ENCODE measurements at regions not wholly inside any gene's neighbourhood (a gene's known extent, or its start where the extent isn't known, plus 50 kb on each side); places are given as distances from the start of the nearest gene placed in this dataset.

- H3K27ac ChIP-seq (replicated peaks; ENCODE audit: low read length): no peak overlapping the region
These were observed 1272.6 kb downstream of the AACS start for GRCh38 chr12:126337556-126338441.

GRCh38 chr12:126342866-126343265 is 1277.6 kb downstream of the AACS start:
- Histone ChIP-seq H2BK120ac (ENCODE audit: low read depth, low read length) (no peak overlapping the region), H3K36me3 (replicated peaks in 1 of 2; ENCODE audit: control insufficient read depth in 2 of 2, insufficient read depth in 2 of 2, low read length in 2 of 2) (no peaks in the 10 kb centered on the region), H3K4me3 (ENCODE audit: low read length in 2 of 2) (no peak overlapping the region), H2BK15ac (ENCODE audit: low read length) (no peak overlapping the region), H3K79me1 (ENCODE audit: low read depth, low read length) (no peaks in the 10 kb centered on the region), H3K14ac (ENCODE audit: low read length) (no peak overlapping the region), H3K18ac (ENCODE audit: low read length) (no peak overlapping the region), H2BK12ac (ENCODE audit: low read length) (no peak overlapping the region), H3K4me2 (ENCODE audit: insufficient read depth, low read length, poor library complexity, severe bottlenecking) (no peak overlapping the region), H4K8ac (ENCODE audit: low read depth, low read length) (no peak overlapping the region), H3K27me3 (ENCODE audit: control insufficient read depth in 3 of 3, insufficient read depth in 3 of 3, low read depth in 1 of 3, low read length in 3 of 3) (no peaks in the 10 kb centered on the region), H2AK5ac (ENCODE audit: low read depth, low read length) (no peak overlapping the region), H3K4ac (ENCODE audit: low read length) (no peak overlapping the region), H3K23ac (ENCODE audit: low read depth, low read length, poor library complexity) (no peak overlapping the region), H4K91ac (ENCODE audit: low read depth, low read length, poor library complexity) (no peak overlapping the region), H3K9ac (ENCODE audit: low read depth, low read length, poor library complexity) (no peak overlapping the region), H2AFZ (ENCODE audit: low read length) (no peak overlapping the region), H3K4me1 (ENCODE audit: control insufficient read depth in 2 of 2, insufficient read depth in 1 of 2, low read depth in 1 of 2, low read length in 2 of 2) (no peaks in the 10 kb centered on the region), H3K27ac (replicated peaks; ENCODE audit: low read length) (no peak overlapping the region), H2BK5ac (ENCODE audit: low read length) (no peak overlapping the region), H3K9me3 (replicated peaks in 1 of 2; ENCODE audit: control insufficient read depth in 2 of 2, insufficient read depth in 1 of 2, low read depth in 1 of 2, low read length in 2 of 2) (no peaks in the 10 kb centered on the region)
- no CpG with 5 or more reads among the region's 1 CpG for WGBS, 2 donors (ENCODE audit: extremely low coverage in 2 of 2, insufficient read length in 2 of 2, insufficient replicate concordance in 1 of 2)
- no peak for DNase-seq (ENCODE audit: low spot score)

More at GRCh38 chr12:126337556-126338441, 1272.6 kb downstream of the AACS start:
- Histone ChIP-seq H2BK120ac (ENCODE audit: low read depth, low read length) (no peak overlapping the region), H3K14ac (ENCODE audit: low read length) (no peak overlapping the region), H2AK5ac (ENCODE audit: low read depth, low read length) (no peak overlapping the region), H3K79me1 (ENCODE audit: low read depth, low read length) (no peaks in the 10 kb centered on the region), H4K91ac (ENCODE audit: low read depth, low read length, poor library complexity) (no peak overlapping the region), H2BK5ac (ENCODE audit: low read length) (no peak overlapping the region), H3K9me3 (replicated peaks in 1 of 2; ENCODE audit: control insufficient read depth in 2 of 2, insufficient read depth in 1 of 2, low read depth in 1 of 2, low read length in 2 of 2) (peaks cover 0 to 5% of the 10 kb centered on the region in 2 donors), H2AFZ (ENCODE audit: low read length) (no peak overlapping the region), H3K23ac (ENCODE audit: low read depth, low read length, poor library complexity) (no peak overlapping the region), H3K27me3 (ENCODE audit: control insufficient read depth in 3 of 3, insufficient read depth in 3 of 3, low read depth in 1 of 3, low read length in 3 of 3) (no peaks in the 10 kb centered on the region), H3K4me3 (ENCODE audit: low read length in 2 of 2) (no peak overlapping the region), H3K9ac (ENCODE audit: low read depth, low read length, poor library complexity) (no peak overlapping the region), H4K8ac (ENCODE audit: low read depth, low read length) (no peak overlapping the region), H2BK12ac (ENCODE audit: low read length) (no peak overlapping the region), H2BK15ac (ENCODE audit: low read length) (no peak overlapping the region), H3K4me2 (ENCODE audit: insufficient read depth, low read length, poor library complexity, severe bottlenecking) (no peak overlapping the region), H3K18ac (ENCODE audit: low read length) (no peak overlapping the region), H3K4ac (ENCODE audit: low read length) (no peak overlapping the region), H3K36me3 (replicated peaks in 1 of 2; ENCODE audit: control insufficient read depth in 2 of 2, insufficient read depth in 2 of 2, low read length in 2 of 2) (no peaks in the 10 kb centered on the region), H3K4me1 (ENCODE audit: control insufficient read depth in 2 of 2, insufficient read depth in 1 of 2, low read depth in 1 of 2, low read length in 2 of 2) (no peaks in the 10 kb centered on the region)
- WGBS, 2 donors (ENCODE audit: extremely low coverage in 2 of 2, insufficient read length in 2 of 2, insufficient replicate concordance in 1 of 2): no CpG with 5 or more reads among the region's 7 CpGs
- DNase-seq (ENCODE audit: low spot score): no peak

- no peak for DNase-seq (ENCODE audit: low spot score)
- Histone ChIP-seq H3K4ac (ENCODE audit: low read length) (no peak overlapping the region), H2BK15ac (ENCODE audit: low read length) (no peak overlapping the region), H2AFZ (ENCODE audit: low read length) (no peak overlapping the region), H3K36me3 (replicated peaks in 1 of 2; ENCODE audit: control insufficient read depth in 2 of 2, insufficient read depth in 2 of 2, low read length in 2 of 2) (no peaks in the 10 kb centered on the region), H3K14ac (ENCODE audit: low read length) (no peak overlapping the region), H3K27me3 (ENCODE audit: control insufficient read depth in 3 of 3, insufficient read depth in 3 of 3, low read depth in 1 of 3, low read length in 3 of 3) (no peaks in the 10 kb centered on the region), H3K18ac (ENCODE audit: low read length) (no peak overlapping the region), H2AK5ac (ENCODE audit: low read depth, low read length) (no peak overlapping the region), H3K4me2 (ENCODE audit: insufficient read depth, low read length, poor library complexity, severe bottlenecking) (no peak overlapping the region), H2BK12ac (ENCODE audit: low read length) (no peak overlapping the region), H3K27ac (replicated peaks; ENCODE audit: low read length) (no peak overlapping the region), H4K91ac (ENCODE audit: low read depth, low read length, poor library complexity) (no peak overlapping the region), H2BK120ac (ENCODE audit: low read depth, low read length) (no peak overlapping the region), H2BK5ac (ENCODE audit: low read length) (no peak overlapping the region), H3K79me1 (ENCODE audit: low read depth, low read length) (no peaks in the 10 kb centered on the region), H3K9me3 (replicated peaks in 1 of 2; ENCODE audit: control insufficient read depth in 2 of 2, insufficient read depth in 1 of 2, low read depth in 1 of 2, low read length in 2 of 2) (no peaks in the 10 kb centered on the region), H4K8ac (ENCODE audit: low read depth, low read length) (no peak overlapping the region), H3K9ac (ENCODE audit: low read depth, low read length, poor library complexity) (no peak overlapping the region), H3K23ac (ENCODE audit: low read depth, low read length, poor library complexity) (no peak overlapping the region), H3K4me1 (ENCODE audit: control insufficient read depth in 2 of 2, insufficient read depth in 1 of 2, low read depth in 1 of 2, low read length in 2 of 2) (no peaks in the 10 kb centered on the region), H3K4me3 (ENCODE audit: low read length in 2 of 2) (no peak overlapping the region)
- WGBS, 2 donors (ENCODE audit: extremely low coverage in 2 of 2, insufficient read length in 2 of 2, insufficient replicate concordance in 1 of 2): no CpG with 5 or more reads among the region's 3 CpGs
These were observed 1278.1 kb downstream of the AACS start for GRCh38 chr12:126343321-126343720.

- no peak overlapping the region for H3K9ac ChIP-seq (ENCODE audit: low read depth, low read length, poor library complexity)
- H3K18ac ChIP-seq (ENCODE audit: low read length): no peak overlapping the region
- H3K4me2 ChIP-seq (ENCODE audit: insufficient read depth, low read length, poor library complexity, severe bottlenecking): no peak overlapping the region
- H3K9me3 ChIP-seq (replicated peaks in 1 of 2; ENCODE audit: control insufficient read depth in 2 of 2, insufficient read depth in 1 of 2, low read depth in 1 of 2, low read length in 2 of 2): no peaks in the 10 kb centered on the region
- no peak overlapping the region for H3K14ac ChIP-seq (ENCODE audit: low read length)
- H4K91ac ChIP-seq (ENCODE audit: low read depth, low read length, poor library complexity): no peak overlapping the region
- H3K4me1 ChIP-seq (ENCODE audit: control insufficient read depth in 2 of 2, insufficient read depth in 1 of 2, low read depth in 1 of 2, low read length in 2 of 2): no peaks in the 10 kb centered on the region
- H3K4ac ChIP-seq (ENCODE audit: low read length): no peak overlapping the region
- WGBS, 2 donors (ENCODE audit: extremely low coverage in 2 of 2, insufficient read length in 2 of 2, insufficient replicate concordance in 1 of 2): no CpG with 5 or more reads among the region's 3 CpGs
- no peaks in the 10 kb centered on the region for H3K27me3 ChIP-seq (ENCODE audit: control insufficient read depth in 3 of 3, insufficient read depth in 3 of 3, low read depth in 1 of 3, low read length in 3 of 3)
- H3K4me3 ChIP-seq (ENCODE audit: low read length in 2 of 2): no peak overlapping the region
- no peaks in the 10 kb centered on the region for H3K36me3 ChIP-seq (replicated peaks in 1 of 2; ENCODE audit: control insufficient read depth in 2 of 2, insufficient read depth in 2 of 2, low read length in 2 of 2)
- no peak overlapping the region for H2AFZ ChIP-seq (ENCODE audit: low read length)
- no peak overlapping the region for H2BK12ac ChIP-seq (ENCODE audit: low read length)
- DNase-seq (ENCODE audit: low spot score): no peak
- H2BK120ac ChIP-seq (ENCODE audit: low read depth, low read length): no peak overlapping the region
- no peak overlapping the region for H2BK5ac ChIP-seq (ENCODE audit: low read length)
- no peak overlapping the region for H4K8ac ChIP-seq (ENCODE audit: low read depth, low read length)
- H2BK15ac ChIP-seq (ENCODE audit: low read length): no peak overlapping the region
- no peak overlapping the region for H3K23ac ChIP-seq (ENCODE audit: low read depth, low read length, poor library complexity)
- no peak overlapping the region for H2AK5ac ChIP-seq (ENCODE audit: low read depth, low read length)
- H3K79me1 ChIP-seq (ENCODE audit: low read depth, low read length): no peaks in the 10 kb centered on the region
- H3K27ac ChIP-seq (replicated peaks; ENCODE audit: low read length): no peak overlapping the region
These were observed 1280.9 kb downstream of the AACS start for GRCh38 chr12:126346087-126346486.
